ENCODE measurements at regions not wholly inside any gene's neighbourhood (a gene's known extent, or its start where the extent isn't known, plus 50 kb on each side); places are given as distances from the start of the nearest gene placed in this dataset.

- TF ChIP-seq EZH2phosphoT487 (IDR thresholded peaks at IDR 0.05; ENCODE audit: borderline replicate concordance, low read length) (no peak), CTCF (IDR thresholded peaks at IDR 0.05; ENCODE audit: low read depth, low read length, poor library complexity, severe bottlenecking) (no peak)
Measured at GRCh38 chr9:119884438-119884837, 515.2 kb upstream of the BRINP1 start.

Data from DOHH2 (cell line).